ENCODE measurements at regions not wholly inside any gene's neighbourhood (a gene's known extent, or its start where the extent isn't known, plus 50 kb on each side); places are given as distances from the start of the nearest gene placed in this dataset.

DNA sequence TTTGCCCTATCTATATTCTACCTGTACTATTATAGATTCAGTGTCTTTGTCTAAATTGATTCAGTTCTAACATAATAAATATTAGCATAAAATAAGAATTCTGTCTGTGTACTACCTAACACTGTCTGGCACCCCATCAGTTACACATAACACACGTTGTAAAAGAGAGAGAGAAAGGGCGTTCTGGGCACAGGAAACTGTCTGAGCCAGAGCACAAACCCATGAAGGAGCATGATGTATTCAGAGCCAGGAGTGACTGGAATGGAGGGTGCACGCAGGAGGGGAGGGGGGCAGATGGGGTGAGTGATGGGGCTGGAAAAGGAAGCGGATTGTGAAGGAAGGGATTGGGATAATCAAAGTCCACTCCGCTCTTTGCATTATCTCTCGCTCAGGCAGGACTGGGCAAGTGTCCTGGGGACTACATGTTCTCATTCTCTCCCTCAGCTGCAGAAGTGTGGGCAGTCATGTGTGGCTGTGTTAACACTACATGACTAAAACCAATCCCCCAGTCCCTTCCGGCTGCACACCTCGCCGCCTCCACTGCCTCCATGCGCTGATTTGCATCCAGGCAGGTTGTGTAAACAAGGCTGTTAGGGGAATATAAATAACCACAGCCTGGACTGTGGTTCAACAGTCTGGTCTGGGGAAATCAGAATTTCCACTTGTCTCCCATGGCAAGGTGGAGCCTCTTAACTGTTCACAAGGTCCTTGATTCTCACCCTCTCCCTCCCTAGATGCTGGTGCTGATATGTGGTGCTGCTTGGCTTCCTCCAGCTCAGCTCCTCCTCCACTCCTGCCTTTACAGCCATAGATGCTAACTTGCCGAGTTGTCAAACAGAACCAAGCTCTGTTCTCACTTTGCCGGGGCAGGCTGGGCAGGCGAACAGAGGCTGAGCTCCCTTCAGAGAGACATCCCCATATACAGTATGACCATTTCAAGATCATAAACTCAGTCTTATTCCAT lies 367.5 kb upstream of the BRINP1 start:
- H3K27me3 ChIP-seq (ENCODE audit: insufficient read depth, low read depth, severe bottlenecking): no peaks in the 10 kb centered on the region
- no peak for TF ChIP-seq CTCF (IDR thresholded peaks at IDR 0.05; ENCODE audit: low read depth, low read length)
- H3K9me3 ChIP-seq (ENCODE audit: severe bottlenecking): no peaks in the 10 kb centered on the region
- no peaks in the 10 kb centered on the region for H3K36me3 ChIP-seq
- H3K27ac ChIP-seq: peak overlapping the region; percentile 65
- H3K4me3 ChIP-seq (ENCODE audit: low read depth, low read length): no peak overlapping the region
- DNase-seq: peak; percentile 87

GRCh38 chr9:119727988-119728387 lies 358.8 kb upstream of the BRINP1 start:
- no peak for DNase-seq
- H3K36me3 ChIP-seq: no peaks in the 10 kb centered on the region
- H3K27me3 ChIP-seq (ENCODE audit: insufficient read depth, low read depth, severe bottlenecking): no peaks in the 10 kb centered on the region
- no peak overlapping the region for H3K4me3 ChIP-seq (ENCODE audit: low read depth, low read length)
- no peak for TF ChIP-seq CTCF (IDR thresholded peaks at IDR 0.05; ENCODE audit: low read depth, low read length)
- H3K27ac ChIP-seq: no peak overlapping the region
- no peaks in the 10 kb centered on the region for H3K9me3 ChIP-seq (ENCODE audit: severe bottlenecking)

DNA sequence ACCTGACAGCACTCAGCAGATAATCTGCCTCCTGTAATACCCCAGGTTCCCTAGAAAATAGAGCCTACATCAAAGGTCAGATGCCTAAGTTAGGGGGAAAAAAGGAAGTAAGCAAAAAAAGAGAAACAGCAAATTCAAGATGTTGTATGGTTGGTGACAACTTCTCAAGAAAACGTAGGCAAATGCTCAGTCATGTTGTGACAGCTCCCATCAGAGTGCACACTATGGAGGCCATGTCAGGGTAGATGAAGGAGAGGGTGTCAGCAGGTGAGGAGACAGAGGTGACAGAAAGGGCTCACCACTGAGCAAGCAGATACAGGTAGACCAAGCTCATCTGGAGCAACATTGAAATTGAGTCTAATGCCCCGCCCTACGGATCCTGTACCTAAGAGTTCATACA lies 356.8 kb upstream of the BRINP1 start:
- DNase-seq: no peak
- no peak overlapping the region for H3K27ac ChIP-seq
- H3K36me3 ChIP-seq: no peaks in the 10 kb centered on the region
- TF ChIP-seq CTCF (IDR thresholded peaks at IDR 0.05; ENCODE audit: low read depth, low read length): no peak
- H3K4me3 ChIP-seq (ENCODE audit: low read depth, low read length): no peak overlapping the region
- H3K27me3 ChIP-seq (ENCODE audit: insufficient read depth, low read depth, severe bottlenecking): no peaks in the 10 kb centered on the region
- no peaks in the 10 kb centered on the region for H3K9me3 ChIP-seq (ENCODE audit: severe bottlenecking)

GRCh38 chr9:119722384-119722783 lies 353.1 kb upstream of the BRINP1 start:
- no peak for TF ChIP-seq CTCF (IDR thresholded peaks at IDR 0.05; ENCODE audit: low read depth, low read length)
- Histone ChIP-seq H3K36me3 (no peaks in the 10 kb centered on the region), H3K9me3 (ENCODE audit: severe bottlenecking) (no peaks in the 10 kb centered on the region), H3K27me3 (ENCODE audit: insufficient read depth, low read depth, severe bottlenecking) (no peaks in the 10 kb centered on the region), H3K27ac (no peak overlapping the region), H3K4me3 (ENCODE audit: low read depth, low read length) (no peak overlapping the region)
- DNase-seq: no peak

GRCh38 chr9:119712325-119712724 lies 343.1 kb upstream of the BRINP1 start:
- no peaks in the 10 kb centered on the region for H3K27me3 ChIP-seq (ENCODE audit: insufficient read depth, low read depth, severe bottlenecking)
- no peak overlapping the region for H3K4me3 ChIP-seq (ENCODE audit: low read depth, low read length)
- peaks cover 4% of the 10 kb centered on the region for H3K9me3 ChIP-seq (ENCODE audit: severe bottlenecking)
- TF ChIP-seq CTCF (IDR thresholded peaks at IDR 0.05; ENCODE audit: low read depth, low read length): no peak
- no peaks in the 10 kb centered on the region for H3K36me3 ChIP-seq
- DNase-seq: no peak
- no peak overlapping the region for H3K27ac ChIP-seq
